ENCODE measurements at regions not wholly inside any gene's neighbourhood (a gene's known extent, or its start where the extent isn't known, plus 50 kb on each side); places are given as distances from the start of the nearest gene placed in this dataset.

DNA sequence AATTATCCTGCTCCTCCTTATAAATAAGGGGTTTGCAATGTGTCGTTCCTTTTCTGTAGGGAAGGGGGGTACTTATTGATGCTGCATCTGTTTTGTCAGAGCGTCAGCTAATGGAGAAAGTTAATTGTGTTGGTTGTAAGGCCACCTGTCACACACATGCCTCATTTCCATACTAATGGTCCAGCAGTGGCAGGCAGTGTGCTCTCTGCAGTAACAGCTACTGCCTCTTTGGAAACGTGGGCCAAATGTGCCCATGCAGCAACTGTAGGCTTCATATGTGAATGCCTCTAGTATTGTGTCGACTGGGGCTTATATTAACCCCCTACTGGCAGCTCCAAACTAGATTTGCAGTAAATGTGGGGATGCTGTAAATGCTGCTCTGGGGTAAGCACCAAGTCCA lies 56.3 kb upstream of the OLIG3 start:
- TF ChIP-seq, protein P1, sequence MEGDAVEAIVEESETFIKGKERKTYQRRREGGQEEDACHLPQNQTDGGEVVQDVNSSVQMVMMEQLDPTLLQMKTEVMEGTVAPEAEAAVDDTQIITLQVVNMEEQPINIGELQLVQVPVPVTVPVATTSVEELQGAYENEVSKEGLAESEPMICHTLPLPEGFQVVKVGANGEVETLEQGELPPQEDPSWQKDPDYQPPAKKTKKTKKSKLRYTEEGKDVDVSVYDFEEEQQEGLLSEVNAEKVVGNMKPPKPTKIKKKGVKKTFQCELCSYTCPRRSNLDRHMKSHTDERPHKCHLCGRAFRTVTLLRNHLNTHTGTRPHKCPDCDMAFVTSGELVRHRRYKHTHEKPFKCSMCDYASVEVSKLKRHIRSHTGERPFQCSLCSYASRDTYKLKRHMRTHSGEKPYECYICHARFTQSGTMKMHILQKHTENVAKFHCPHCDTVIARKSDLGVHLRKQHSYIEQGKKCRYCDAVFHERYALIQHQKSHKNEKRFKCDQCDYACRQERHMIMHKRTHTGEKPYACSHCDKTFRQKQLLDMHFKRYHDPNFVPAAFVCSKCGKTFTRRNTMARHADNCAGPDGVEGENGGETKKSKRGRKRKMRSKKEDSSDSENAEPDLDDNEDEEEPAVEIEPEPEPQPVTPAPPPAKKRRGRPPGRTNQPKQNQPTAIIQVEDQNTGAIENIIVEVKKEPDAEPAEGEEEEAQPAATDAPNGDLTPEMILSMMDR (IDR thresholded peaks at IDR 0.05), result no peak
- TF ChIP-seq EZH2 (IDR thresholded peaks at IDR 0.05; ENCODE audit: borderline replicate concordance, insufficient read depth, low read depth, low read length, poor library complexity, severe bottlenecking), result no peak
